Suprapubic skin (tissue), 4 donors: ENCODE measurements at regions not wholly inside any gene's neighbourhood (a gene's known extent, or its start where the extent isn't known, plus 50 kb on each side); places are given as distances from the start of the nearest gene placed in this dataset.

Experiments used
- CTCF ChIP-seq, 2 donors: fragments of 200-600 bp in 1 of 2; fragments of 450-650 bp in 1 of 2; sonication (generic) in 1 of 2; IDR thresholded peaks; one replicate each; pipeline ENCODE4 v1.5.1; 2016 to 2019; ENCODE audit warnings: antibody characterized with exemption in 2 of 2, mild to moderate bottlenecking in 1 of 2, moderate library complexity in 1 of 2
- EP300 ChIP-seq: sonication (generic); formaldehyde crosslinking; IDR thresholded peaks from one replicate; pipeline ENCODE4 v1.6.1; 2017; ENCODE audit warnings: antibody characterized with exemption
- POLR2A ChIP-seq, 2 donors: fragments of 450-650 bp; IDR thresholded peaks; one replicate each; pipeline ENCODE4 v1.6.1; 2017; ENCODE audit warnings: antibody characterized with exemption in 2 of 2, mild to moderate bottlenecking in 2 of 2, moderate library complexity in 2 of 2
- POLR2AphosphoS5 ChIP-seq, 3 donors: sonication (generic); formaldehyde crosslinking; IDR thresholded peaks; one replicate each; pipeline ENCODE4 v1.6.1; 2017; ENCODE audit warnings: antibody characterized with exemption in 3 of 3

GRCh38 chr10:128494665-128495064 is 368.4 kb upstream of the MKI67 start:
- no peak for TF ChIP-seq CTCF (IDR thresholded peaks at IDR 0.05)
- no peak for TF ChIP-seq POLR2A (IDR thresholded peaks at IDR 0.05)
- no peak for TF ChIP-seq EP300
- TF ChIP-seq POLR2AphosphoS5 (IDR thresholded peaks at IDR 0.05) = no peak
